ENCODE measurements at regions not wholly inside any gene's neighbourhood (a gene's known extent, or its start where the extent isn't known, plus 50 kb on each side); places are given as distances from the start of the nearest gene placed in this dataset.
A peak's percentile ranks its signal among the peaks of the same experiment; 100 is the strongest.

GRCh38 chr14:34043627-34044372 lies 92.9 kb upstream of the EGLN3 start (continued):
- TF ChIP-seq TOE1 (IDR thresholded peaks at IDR 0.05; ENCODE audit: borderline replicate concordance) = peak; percentile 72
- TF ChIP-seq TOE1 (CRISPR knock-in tag; IDR thresholded peaks at IDR 0.05; ENCODE audit: borderline replicate concordance, low read depth) = no peak
- TF ChIP-seq, protein P1, sequence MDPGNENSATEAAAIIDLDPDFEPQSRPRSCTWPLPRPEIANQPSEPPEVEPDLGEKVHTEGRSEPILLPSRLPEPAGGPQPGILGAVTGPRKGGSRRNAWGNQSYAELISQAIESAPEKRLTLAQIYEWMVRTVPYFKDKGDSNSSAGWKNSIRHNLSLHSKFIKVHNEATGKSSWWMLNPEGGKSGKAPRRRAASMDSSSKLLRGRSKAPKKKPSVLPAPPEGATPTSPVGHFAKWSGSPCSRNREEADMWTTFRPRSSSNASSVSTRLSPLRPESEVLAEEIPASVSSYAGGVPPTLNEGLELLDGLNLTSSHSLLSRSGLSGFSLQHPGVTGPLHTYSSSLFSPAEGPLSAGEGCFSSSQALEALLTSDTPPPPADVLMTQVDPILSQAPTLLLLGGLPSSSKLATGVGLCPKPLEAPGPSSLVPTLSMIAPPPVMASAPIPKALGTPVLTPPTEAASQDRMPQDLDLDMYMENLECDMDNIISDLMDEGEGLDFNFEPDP (CRISPR knock-in tag; IDR thresholded peaks at IDR 0.05) = peak; percentile 49; the same call in 1 of the 2 replicates
- TF ChIP-seq KLF6 (CRISPR knock-in tag; IDR thresholded peaks at IDR 0.05; ENCODE audit: borderline replicate concordance) = peak; percentile 77; the same call in 1 of the 2 replicates
- peak; percentile 99 for TF ChIP-seq L3MBTL2 (IDR thresholded peaks at IDR 0.05)
- TF ChIP-seq FOSL1 (tag; conservative IDR thresholded peaks at IDR 0.05) = peak; percentile 91
- 0 out of 4 replicates have a peak, but pooled peaks of 1 of the 2 experiments have one; percentile 31 for TF ChIP-seq TEAD1 (CRISPR knock-in tag; IDR thresholded peaks at IDR 0.05)
- TF ChIP-seq GATAD2B (IDR thresholded peaks at IDR 0.05; ENCODE audit: borderline replicate concordance) = peak; percentile 73; the same call in 1 of the 2 replicates
- TF ChIP-seq MCM7 (IDR thresholded peaks at IDR 0.05) = no peak
- TF ChIP-seq CUX1 (CRISPR knock-in tag; IDR thresholded peaks at IDR 0.05) = peak; percentile 71; the same call in 1 of the 2 replicates
- TF ChIP-seq LARP7 (IDR thresholded peaks at IDR 0.05) = no peak
- TF ChIP-seq AFF1 (IDR thresholded peaks at IDR 0.05; ENCODE audit: low read depth in 1 of 2, partially characterized antibody in 2 of 2) = no peak
- TF ChIP-seq, protein P2, sequence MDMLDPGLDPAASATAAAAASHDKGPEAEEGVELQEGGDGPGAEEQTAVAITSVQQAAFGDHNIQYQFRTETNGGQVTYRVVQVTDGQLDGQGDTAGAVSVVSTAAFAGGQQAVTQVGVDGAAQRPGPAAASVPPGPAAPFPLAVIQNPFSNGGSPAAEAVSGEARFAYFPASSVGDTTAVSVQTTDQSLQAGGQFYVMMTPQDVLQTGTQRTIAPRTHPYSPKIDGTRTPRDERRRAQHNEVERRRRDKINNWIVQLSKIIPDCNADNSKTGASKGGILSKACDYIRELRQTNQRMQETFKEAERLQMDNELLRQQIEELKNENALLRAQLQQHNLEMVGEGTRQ (CRISPR knock-in tag; IDR thresholded peaks at IDR 0.05) = peak; percentile 82
- TF ChIP-seq ARNT (IDR thresholded peaks at IDR 0.05) = peak in 1 of 2 experiments; percentile 40; a peak in 1 of 4 replicates
- no peak for TF ChIP-seq KLF10 (CRISPR knock-in tag; IDR thresholded peaks at IDR 0.05)
- no peak for TF ChIP-seq CHD2 (IDR thresholded peaks at IDR 0.05; ENCODE audit: low read depth, low read length)
- peak; percentile 75 for TF ChIP-seq TAF9B (IDR thresholded peaks at IDR 0.05; ENCODE audit: partially characterized antibody)

All from K562 (cell line).